HCEC 1CT (cell line): ENCODE measurements at regions not wholly inside any gene's neighbourhood (a gene's known extent, or its start where the extent isn't known, plus 50 kb on each side); places are given as distances from the start of the nearest gene placed in this dataset.

Experiments
- DNase-seq: peaks from one replicate; pipeline ENCODE4 v3.0.0-alpha.2; 2017

GRCh38 chrX:151796576-151796975, 62.0 kb downstream of the CNGA2 start:
- no peak for DNase-seq

GRCh38 chrX:151801980-151802379, 67.4 kb downstream of the CNGA2 start:
- DNase-seq = no peak

- DNase-seq = no peak
These were observed 72.5 kb downstream of the CNGA2 start for GRCh38 chrX:151806967-151807540.

- no peak for DNase-seq
These were observed 78.1 kb downstream of the CNGA2 start for GRCh38 chrX:151812661-151813060.

GRCh38 chrX:151814767-151815166, 80.2 kb downstream of the CNGA2 start:
- DNase-seq = no peak

GRCh38 chrX:151815398-151815797, 80.9 kb downstream of the CNGA2 start:
- no peak for DNase-seq

- no peak for DNase-seq
These were observed 82.4 kb downstream of the CNGA2 start for GRCh38 chrX:151816934-151817333.

GRCh38 chrX:151818828-151819227, 84.3 kb downstream of the CNGA2 start:
- no peak for DNase-seq

- no peak for DNase-seq
These were observed 86.7 kb downstream of the CNGA2 start for GRCh38 chrX:151821226-151821625.

GRCh38 chrX:151825007-151825406, 87.7 kb upstream of the MAGEA4 start:
- no peak for DNase-seq

- peak; percentile 67 for DNase-seq
These were observed 86.7 kb upstream of the MAGEA4 start for GRCh38 chrX:151825925-151826485.

GRCh38 chrX:151828439-151829080, 84.1 kb upstream of the MAGEA4 start:
- DNase-seq = no peak

GRCh38 chrX:151830911-151831310, 81.8 kb upstream of the MAGEA4 start:
- no peak for DNase-seq

- no peak for DNase-seq
These were observed 60.4 kb upstream of the MAGEA4 start for GRCh38 chrX:151852294-151852693.

- no peak for DNase-seq
These were observed 57.8 kb upstream of the MAGEA4 start for GRCh38 chrX:151854726-151855495.

GRCh38 chrX:151859481-151859880, 53.2 kb upstream of the MAGEA4 start:
- DNase-seq = no peak

GRCh38 chrX:151860827-151861226, 51.9 kb upstream of the MAGEA4 start:
- DNase-seq = no peak
